Stimulated activated CD8-positive, alpha-beta memory T cell treated with anti-CD3 and anti-CD28 coated beads, Interleukin-7, amount 100 ng/mL, for 48 hours (primary cell): ENCODE measurements at regions not wholly inside any gene's neighbourhood (a gene's known extent, or its start where the extent isn't known, plus 50 kb on each side); places are given as distances from the start of the nearest gene placed in this dataset.

Source experiments
- DNase-seq, 2 donors: peaks; one replicate each; pipeline ENCODE4 v3.0.0-alpha.2; 2020; ENCODE audit warnings: low read depth in 1 of 2; ENCODE audit errors: extremely low read depth in 1 of 2

DNA sequence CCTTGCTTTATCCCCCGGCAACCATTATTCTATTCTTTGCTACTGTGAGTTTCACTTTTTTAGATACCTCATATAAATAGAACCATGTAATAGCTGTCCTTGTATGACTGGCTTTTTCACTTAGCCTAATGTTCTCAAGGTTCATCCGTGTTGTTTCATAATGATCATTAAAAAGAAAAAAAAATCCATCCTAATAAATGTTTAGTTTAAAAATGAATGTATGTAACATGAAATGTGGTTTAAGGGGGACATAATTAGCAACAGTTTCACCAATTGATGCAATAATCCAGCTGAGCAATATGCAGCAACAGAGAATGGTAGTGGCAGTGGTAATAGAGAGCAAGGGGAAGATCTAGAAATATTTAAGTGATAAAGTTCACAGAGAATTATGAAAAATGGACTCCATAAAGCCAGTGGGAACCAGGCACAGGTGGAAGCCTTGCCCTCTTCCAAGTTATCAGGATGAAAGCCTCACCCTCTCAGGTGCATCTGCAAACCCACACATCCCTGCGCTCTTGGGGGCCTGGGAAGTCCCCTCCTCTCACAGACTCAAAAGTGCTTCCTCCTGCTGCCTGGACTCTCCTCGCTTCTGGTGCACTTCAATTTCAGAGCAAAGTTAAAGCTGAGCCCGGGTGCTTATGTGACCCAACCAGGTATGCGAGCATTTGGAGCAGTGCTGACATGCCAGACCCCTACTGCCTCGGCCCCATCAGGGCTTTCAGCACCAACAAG, 1403.3 kb upstream of the SLC39A10 start:
- no peak for DNase-seq

DNA sequence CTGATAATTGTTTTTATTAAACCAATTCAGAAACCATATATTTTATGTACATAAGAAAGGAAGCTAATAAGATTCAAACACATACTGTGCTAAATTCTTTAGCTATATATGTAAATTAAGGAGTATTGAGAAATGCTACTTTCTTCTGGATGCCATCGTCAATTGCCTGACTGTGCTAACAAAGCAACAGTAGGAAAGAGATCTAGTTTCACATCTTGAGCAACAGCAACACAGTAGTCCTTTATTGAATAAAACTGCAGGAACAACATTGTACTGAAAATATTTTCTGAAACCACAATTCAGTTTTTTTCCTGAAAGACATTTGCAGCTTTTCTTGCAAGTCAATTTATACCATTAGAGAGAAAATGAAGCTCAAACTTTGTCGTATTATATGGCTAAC, 1404.9 kb upstream of the SLC39A10 start:
- DNase-seq = no peak

- DNase-seq = no peak
Observed at GRCh38 chr2:194232600-194232999, 1424.4 kb upstream of the SLC39A10 start.

GRCh38 chr2:194223218-194223617, 1433.8 kb upstream of the SLC39A10 start:
- DNase-seq = no peak

GRCh38 chr2:194214192-194214591, 1442.8 kb upstream of the SLC39A10 start:
- DNase-seq = no peak

DNA sequence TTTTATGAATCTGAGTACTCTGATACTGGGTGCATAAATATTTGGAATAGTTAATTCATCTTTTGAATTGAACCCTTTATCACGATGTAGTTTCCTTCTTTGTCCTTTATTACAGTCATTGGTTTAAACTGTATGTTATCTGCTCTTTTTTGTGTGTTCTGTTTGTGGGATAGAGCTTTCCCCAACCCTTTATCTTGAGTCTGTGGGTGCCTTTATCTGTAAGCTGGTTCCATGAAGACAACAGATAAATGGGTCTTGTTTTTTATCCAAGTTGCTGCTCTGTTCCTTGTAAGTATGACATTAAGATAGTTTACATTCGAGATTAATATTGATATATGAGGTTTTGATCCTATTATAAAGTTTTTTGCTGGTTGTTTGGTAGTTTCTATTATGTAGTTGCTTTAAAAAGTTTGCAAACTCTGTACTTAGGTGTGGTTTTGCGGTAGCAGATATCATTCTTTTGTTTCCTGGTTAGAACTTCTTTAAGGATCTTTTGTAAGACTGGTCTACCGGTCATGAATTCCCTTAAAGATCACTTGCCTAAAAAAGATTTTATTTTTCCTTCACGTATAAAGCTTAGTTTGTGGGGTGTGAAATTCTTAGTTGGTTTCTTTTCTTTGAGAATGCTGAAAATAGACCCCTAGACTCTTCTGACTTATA, 1451.3 kb upstream of the SLC39A10 start:
- DNase-seq = no peak

GRCh38 chr2:194203898-194204297, 1453.1 kb upstream of the SLC39A10 start:
- no peak for DNase-seq

DNA sequence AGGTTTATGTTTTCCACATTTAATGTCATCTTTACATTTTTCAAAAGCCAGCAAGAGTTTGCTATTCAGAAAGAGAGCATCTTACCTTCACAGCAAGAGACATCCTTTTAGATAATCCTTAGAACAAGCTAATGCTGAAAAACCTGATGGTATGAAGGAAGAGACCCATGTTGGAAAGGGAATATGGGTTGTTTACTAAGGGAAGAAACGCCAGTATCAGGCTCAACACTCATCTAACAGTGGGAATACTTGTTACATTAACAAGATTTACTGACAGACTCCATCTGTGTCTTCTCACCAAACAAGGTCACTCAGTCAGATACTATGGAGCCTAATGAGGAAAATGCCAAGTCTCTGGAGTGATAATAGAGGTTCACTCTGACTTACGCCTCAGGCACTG, 1474.1 kb upstream of the SLC39A10 start:
- no peak for DNase-seq

- DNase-seq = no peak
Observed at GRCh38 chr2:194176134-194176533, 1480.9 kb upstream of the SLC39A10 start.

DNA sequence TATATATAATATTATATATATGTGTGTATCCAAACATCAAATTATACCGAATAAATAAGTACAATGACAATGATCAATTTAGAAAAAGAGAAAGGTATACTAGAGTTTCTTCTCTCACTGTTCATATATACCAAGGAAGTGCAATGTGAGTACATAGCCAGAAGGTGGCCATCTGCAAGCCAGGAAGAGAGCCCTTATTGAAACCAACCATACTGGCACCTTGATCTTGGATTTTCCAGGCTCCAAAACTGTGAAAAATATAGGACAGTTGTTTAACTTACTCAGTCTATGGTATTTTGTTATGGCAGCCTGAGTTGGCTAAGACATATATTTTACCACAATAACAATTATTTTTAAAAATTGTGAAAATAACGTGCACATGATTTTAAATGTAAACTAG, 1490.2 kb upstream of the SLC39A10 start:
- DNase-seq = no peak

- no peak for DNase-seq
Observed at GRCh38 chr2:194155431-194155830, 1501.6 kb upstream of the SLC39A10 start.

GRCh38 chr2:194151231-194151630, 1505.8 kb upstream of the SLC39A10 start:
- no peak for DNase-seq

- no peak for DNase-seq
Observed at GRCh38 chr2:194135463-194135862, 1521.6 kb upstream of the SLC39A10 start.

- no peak for DNase-seq
Observed at GRCh38 chr2:194128810-194129209, 1528.2 kb upstream of the SLC39A10 start.

GRCh38 chr2:194126418-194126817, 1530.6 kb upstream of the SLC39A10 start:
- no peak for DNase-seq

GRCh38 chr2:194116861-194117260, 1540.2 kb upstream of the SLC39A10 start:
- no peak for DNase-seq

DNA sequence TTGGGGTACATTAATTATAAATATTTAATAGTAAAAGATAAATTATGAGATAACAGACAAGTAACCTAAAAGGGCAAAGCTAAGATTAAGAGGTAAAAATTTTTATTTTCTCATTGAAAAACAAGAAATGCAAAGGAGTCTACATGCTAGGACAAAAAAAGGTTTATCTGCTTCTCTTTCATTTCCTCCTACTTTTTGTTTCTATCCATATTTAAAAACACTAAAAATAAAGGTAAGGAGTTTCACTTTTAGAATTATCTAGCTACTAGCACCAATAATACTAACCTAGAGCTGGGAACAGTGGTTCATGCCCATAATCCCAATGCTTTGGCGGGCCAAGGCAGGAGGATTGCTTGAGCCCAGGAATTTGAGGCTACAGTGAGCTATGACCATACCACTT, 1551.7 kb upstream of the SLC39A10 start:
- no peak for DNase-seq

GRCh38 chr2:194104687-194105086, 1552.3 kb upstream of the SLC39A10 start:
- DNase-seq = no peak

GRCh38 chr2:194103941-194104659, 1552.9 kb upstream of the SLC39A10 start:
- no peak for DNase-seq

GRCh38 chr2:194102546-194102945, 1554.5 kb upstream of the SLC39A10 start:
- DNase-seq = no peak

DNA sequence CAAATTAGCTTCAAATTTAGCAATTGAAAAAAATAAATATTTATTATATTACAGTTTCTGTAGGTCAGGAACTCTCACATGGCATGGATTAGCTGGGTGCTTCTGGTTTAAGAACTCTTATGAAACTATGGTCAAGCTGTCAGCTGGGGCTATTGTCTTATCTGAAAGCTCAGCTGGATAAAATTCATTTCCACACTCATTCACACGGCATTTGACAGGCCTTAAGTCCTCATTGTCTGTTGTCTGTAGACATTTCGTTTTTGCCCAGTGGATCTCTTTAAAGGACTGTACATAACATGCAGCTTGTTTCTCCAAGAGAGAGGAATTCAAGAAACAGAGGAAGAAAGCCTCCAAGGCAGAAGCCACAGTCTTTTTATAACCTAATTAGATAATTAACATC, 1556.8 kb upstream of the SLC39A10 start:
- DNase-seq = no peak

GRCh38 chr2:194096402-194096801, 1560.6 kb upstream of the SLC39A10 start:
- no peak for DNase-seq
